HG03025 (cell line): ENCODE measurements at regions not wholly inside any gene's neighbourhood (a gene's known extent, or its start where the extent isn't known, plus 50 kb on each side); places are given as distances from the start of the nearest gene placed in this dataset.
"Not testable (repeated sequence)": the region's sequence is repeated elsewhere in the genome, so short reads cannot be mapped to it uniquely, and the experiment has no call there.

Experiments
- ATAC-seq: cut with Tn5 transposase; IDR thresholded peaks from one replicate; pipeline ENCODE4 v1.9.1; 2021; ENCODE audit warnings: mild to moderate bottlenecking, moderate library complexity; ENCODE audit not compliant: unreplicated experiment, low FRiP score

DNA sequence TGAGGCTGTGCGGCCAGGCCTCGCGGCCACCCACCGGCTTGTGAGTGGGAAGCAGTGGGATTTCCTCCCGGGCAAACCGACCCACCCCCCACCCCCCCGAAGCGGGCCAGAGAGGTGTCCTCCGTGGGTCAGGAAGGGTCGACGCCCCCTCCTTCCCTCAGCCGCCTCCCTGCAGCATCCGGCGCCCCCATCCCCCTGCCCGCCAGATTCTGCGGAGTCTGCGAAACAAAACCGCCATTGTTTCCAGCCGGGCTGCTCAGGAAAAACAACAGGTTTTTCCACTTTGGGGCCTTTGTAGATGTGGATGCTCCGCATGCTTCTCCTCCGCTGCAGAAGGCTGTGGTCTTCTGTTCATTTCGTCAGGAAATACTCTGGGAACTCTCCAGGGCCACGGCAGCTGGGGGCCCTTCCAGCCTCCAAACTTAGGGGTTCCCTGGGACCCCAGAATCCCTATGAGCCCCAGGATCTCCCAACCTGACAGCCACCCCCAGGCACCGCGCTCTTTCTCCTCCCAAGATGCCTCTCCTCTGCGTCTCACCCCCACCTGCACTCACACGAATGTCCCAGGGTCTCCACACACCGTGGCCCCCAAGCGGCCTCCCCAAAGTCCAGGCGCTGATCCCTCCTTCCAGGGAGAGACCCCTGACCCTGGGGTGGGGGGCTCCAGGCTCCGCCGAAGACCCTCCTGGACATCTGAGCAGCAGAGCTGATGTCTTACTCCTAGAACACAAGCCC, 121.2 kb downstream of the NPIPB11 start:
- not testable (repeated sequence) for ATAC-seq

DNA sequence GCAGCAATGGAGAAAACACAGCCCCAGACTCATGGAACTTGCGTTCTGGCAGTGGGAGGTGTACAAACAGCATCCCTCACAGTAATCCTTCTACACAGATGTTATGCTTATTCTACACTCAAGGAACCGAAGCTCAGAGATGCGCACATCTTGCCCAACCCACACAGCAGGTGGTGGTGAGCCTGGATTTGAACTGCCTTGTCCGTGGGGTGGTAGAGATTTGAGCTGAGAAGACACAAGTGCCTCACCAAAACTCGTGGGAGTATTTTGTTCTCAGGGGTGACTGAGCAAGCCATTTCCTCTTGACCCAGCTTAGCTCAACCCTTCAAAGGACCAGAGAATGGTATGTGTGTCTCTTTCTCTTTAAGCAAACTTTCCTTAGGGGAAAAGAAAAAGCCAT, 121.8 kb downstream of the NPIPB11 start:
- not testable (repeated sequence) for ATAC-seq

DNA sequence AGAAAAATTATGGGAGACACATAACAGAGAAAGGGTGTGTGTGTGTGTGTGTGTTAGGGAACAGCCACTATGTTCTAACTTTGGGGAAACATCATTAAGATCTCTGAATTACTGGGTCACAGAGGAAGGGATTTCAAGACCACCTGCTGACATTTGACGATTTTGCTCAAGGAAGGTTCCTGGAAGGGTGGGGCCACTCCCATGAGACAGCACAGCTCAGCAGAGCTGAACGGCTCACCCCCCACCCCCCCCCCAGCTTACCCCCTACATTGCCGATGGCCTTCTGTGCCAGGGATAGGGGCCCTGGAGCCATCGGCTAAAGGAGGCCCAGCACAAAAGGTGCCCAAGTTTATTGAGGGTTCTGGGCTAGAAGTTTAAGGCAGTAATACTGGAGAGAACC, 122.4 kb downstream of the NPIPB11 start:
- not testable (repeated sequence) for ATAC-seq

DNA sequence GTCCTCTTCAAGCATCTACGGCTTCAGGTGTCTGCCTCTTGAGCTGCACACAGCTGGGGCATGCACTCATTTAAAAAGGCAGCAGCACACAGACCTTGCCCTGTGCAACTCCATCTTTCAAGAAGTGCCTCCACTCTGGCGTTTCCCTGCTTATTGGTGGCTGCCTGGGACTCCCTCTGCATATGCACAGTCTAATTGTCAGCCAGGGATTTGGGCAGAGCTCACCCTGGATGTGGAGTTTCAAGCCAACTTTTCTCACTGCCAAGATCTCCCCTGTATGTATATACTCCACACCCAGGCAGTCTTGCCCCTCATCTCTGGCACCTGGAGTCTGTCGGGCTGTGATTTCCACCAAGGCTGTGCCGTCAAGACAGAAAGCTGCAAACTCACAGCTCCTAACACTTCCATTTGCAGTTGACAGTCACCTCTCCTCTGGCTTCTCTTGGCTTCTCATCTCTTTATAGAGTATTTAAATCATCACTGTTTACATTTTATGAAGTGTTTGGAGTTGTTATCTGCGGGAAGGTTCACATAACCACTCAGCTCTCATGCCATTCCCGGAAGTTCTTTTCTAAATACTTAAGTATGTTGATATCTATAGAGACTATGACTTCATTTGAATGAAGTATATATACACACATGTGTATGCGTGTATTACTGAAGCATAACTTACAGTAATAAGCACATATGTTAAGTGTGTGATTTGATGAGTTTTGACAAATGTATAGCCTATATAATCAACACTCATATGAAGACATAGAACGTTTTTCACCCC, 128.2 kb downstream of the NPIPB11 start:
- ATAC-seq, result not testable (repeated sequence)

DNA sequence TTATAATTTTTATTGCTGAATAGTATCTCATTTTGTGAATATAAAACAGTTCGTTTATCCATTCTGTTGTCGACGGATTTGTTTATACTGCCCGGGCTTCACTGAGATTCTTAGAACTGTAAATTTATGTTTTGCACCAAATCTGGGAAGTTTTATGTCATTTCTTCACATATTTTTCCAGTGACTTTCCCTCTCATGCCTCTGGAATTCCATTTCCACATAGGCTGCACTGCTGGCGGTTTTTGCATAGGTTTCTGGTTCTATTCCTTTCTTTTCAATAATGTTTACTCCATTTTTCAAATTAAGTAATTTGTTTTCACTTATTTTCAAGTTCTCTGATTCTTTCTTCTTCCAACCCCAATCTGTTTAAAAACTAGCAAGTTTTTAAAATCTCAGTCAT, 130.1 kb downstream of the NPIPB11 start:
- ATAC-seq, result not testable (repeated sequence)

DNA sequence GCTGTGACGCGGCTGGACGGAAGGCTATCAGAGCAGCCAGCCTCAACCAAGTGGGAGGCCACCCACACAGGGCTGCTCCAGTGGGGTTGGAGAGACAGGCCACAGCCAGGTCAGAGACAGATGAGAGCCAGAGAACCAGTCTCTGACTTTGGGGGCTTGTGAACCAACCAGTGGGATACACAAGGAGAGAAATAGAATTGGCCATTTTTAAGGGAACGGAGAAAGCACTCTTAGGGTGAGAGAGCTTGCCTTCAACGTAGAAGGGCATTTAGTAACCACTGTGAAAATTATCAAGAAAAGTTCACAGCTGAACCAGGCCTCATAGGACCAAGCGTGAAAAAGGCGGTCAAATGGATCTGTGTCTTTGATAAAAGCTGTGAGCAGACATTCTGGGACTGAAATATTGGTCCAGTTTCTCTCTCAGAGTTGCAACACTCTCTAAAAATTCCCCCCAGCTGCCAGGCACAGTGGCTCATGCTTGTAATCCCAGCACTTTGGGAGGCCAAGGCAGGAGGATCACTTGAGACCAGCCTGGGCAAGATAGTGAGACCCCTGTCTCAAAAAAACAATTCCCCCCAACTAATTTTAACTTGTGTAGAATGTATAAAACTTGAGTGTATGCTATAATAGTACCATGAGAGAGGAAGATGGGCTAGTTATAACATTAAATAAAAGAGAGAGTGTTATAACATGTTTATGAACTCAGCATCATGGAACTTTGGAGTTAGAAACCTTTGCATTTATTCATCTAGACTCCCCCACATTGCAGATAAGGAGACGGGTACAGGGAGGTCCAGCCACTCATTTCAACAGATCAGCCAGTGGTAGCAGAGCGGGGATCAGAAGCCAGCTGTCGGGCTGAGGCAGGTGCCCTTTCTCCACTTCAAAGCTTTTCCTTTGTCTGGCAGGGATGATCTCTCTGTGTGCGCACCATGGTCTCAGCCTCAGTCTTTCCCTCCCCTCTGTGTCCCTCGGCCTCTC, 132.2 kb downstream of the NPIPB11 start:
- not testable (repeated sequence) for ATAC-seq

DNA sequence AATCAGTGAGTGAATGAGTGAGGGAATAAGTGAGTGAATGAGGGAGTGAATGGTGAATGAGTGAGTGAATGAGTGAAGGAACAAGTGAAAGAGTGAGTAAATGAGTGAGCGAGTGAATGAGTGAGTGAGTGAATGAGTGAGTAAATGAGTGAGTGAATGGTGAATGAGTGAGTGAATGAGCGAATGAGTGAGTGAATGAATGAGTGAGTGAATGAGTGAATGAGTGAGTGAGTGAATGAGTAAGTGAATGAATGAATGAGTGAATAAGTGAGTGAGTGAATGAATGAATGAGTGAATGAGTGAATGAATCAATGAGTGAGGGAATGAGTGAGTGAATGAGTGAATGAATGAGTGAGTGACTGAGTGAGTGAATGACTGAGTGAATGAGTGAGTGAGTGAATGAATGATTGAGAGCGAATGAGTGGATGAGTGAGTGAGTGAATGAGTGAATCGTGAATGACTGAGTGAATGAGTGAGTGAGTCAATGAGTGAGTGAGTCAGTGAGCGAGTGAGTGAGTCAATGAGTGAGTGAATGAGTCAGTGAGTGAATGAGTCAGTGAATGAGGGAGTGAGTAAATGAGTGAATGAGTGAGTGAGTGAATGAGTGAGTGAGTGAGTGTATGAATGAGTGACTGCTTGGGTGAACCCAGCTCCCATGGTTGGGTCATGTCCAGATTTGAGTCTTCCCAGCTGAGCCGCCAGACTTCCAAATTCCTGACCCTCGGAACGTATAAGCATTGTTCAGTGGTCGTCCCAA, 133.0 kb downstream of the NPIPB11 start:
- ATAC-seq, result not testable (repeated sequence)

DNA sequence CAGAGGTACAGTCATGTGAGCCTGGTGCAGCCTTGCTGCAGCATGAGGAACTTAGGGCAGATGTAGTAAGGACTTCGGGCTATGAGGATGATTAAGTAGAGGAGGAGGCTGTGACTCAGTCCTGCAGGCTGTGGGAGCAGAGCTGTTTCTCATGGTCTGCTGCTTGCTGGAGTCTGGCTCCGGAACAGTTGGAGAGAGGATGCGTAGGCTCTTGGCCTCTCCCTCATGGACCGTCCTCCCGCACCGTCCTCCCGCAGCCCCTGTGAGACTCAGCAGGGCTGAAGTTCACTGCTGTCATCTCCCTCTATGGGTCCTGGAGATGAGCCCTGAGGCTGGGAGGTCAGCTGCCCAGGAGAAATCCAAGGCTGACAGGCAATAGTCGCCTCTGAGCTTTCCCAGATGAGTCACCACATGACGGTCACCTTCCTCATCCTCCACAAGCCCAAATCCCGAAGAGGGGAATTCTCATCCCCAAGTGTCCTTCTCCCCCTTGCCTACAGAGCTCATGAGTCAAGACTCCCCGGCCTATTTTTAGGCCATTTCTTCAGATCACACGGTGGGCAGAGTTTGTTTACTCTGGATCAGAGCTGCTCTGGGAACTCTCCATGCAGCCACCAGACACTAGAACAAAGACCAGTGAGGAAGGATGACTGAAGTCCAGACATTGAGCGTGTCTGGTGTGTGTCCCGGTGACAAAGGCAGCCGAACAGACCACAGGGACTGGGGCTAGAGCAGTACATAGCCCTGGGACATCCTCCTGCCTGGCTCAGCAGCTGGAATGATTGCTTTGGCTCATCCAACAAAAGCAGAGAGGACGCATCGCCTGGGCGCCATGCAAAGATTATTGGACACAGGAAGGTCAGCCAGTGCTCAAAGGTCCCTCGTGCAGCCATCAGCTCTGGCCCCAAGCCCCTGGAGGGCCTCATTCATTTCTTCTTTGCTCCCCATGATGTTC, 134.5 kb downstream of the NPIPB11 start:
- not testable (repeated sequence) for ATAC-seq

DNA sequence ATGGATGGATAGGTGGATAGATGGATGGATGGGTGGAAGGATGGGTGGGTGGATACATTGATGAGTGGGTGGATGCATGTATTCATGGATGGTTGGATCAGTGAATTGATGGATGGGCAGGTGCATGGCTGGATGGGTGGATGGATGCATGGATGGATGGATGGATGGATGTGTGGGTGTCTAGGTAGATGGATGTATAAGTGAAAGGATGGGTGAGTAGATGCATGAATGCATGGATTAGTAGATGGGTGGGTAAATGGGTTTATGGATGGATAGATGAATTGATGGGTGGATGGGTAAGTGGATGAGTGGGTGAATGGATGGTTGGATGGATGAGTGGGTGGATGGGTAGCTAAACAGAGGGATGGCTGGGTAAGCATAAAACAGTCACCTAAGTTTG, 135.6 kb downstream of the NPIPB11 start:
- not testable (repeated sequence) for ATAC-seq

DNA sequence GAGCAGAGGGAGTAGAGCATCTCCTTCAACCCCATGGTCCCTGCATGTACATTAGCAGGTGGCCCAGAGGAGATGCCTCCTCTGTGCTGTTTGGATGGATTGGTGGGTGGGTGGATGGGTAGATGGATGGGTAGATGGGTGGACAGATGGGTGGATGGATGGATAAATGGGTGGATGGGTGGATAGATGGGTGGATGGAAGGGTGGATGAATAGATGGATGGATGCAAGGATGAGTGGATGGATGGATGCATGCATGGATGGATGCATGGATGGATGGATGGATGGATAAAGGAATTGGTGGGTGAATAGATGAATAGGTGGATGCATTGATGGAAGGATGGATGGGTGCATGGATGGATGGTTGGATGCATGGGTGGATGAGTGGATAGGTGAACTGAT, 136.5 kb downstream of the NPIPB11 start:
- ATAC-seq, result not testable (repeated sequence)

DNA sequence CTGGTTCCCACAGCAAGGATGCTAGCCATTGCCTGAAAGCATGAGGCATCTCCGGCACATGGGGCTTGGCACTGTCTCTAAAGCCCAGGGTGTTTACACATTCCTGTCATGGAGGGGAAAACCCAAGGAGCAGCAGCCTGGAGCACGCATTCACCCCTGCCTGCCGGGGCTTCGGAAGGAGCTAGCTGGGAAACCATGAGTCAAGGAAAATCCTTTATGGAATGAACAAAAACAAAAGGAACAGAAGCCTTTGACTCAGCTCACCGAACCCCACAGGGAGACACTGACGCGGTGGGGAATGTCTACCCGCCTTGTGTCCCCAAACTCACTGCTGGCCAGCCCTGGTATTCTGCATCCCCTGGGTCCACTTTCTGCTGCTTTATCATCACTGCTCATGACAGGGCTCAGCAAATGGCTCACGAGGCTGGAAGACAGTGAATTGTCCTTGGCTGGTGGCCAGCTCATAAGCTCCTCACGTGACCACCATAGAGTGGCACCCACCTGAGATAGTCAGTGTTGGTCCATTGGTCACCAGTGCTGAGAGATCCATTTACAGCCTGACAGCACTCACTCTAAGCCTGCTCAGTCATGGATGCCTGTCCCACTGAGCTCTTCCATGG, 137.2 kb downstream of the NPIPB11 start:
- not testable (repeated sequence) for ATAC-seq

DNA sequence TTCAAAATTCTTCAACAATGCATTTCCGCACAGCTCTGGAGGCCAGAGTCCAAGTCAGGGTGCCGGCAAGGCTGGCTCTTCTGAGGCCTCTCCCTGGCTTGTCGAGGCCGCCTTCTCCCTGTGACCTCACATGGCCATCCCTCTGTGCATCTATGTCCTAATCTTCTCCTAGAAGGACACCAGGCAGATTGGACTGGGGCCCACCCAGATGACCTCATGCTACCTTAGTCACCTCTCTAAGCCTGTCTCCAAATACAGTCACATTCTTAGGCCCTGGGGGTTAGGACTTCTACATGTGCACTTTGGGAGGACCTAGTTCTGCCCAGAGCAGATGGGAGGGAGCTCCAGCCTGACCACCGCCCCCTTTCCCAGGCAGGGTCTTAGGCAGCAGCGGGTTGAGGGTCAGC, 137.7 kb downstream of the NPIPB11 start:
- ATAC-seq, result not testable (repeated sequence)

DNA sequence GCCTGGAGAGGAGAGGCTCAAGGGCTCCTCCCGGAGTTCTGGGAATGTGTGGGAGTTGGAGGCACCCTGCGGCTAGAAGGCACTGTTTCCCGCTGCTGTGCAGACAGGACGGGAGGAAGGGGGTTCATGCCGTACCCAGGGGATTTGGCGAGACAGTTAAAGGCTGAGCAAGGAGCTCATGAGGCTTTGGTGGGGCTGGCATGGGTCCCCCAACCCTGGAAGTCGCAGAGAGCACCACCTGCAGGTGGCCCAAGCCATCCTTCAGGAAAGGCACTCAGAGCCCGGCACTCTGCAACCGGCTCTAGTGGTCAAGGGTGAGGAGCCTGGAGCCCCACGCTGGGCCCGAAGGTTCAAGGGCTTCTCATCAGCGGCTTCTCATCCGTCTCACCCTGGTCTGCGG, 138.2 kb downstream of the NPIPB11 start:
- ATAC-seq, result not testable (repeated sequence)

DNA sequence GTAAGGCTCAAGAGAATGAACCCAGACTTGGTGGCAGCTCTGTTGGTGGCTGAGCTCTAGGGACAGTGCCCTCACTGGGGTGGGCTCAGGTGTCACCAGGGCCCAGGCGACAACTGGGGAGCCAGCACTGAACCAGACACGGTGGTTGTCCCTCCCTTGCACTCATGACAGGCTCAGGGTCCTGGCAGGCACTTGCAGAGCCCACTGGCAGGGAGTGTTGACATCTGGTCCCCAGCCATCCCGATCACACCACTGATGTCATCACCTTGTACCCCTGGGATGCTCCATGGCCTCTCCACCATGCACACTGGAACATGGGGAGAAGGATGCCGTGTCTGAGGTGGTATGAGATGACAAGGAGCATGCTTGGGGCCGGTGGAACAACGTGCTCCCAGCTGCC, 138.6 kb downstream of the NPIPB11 start:
- ATAC-seq, result not testable (repeated sequence)

DNA sequence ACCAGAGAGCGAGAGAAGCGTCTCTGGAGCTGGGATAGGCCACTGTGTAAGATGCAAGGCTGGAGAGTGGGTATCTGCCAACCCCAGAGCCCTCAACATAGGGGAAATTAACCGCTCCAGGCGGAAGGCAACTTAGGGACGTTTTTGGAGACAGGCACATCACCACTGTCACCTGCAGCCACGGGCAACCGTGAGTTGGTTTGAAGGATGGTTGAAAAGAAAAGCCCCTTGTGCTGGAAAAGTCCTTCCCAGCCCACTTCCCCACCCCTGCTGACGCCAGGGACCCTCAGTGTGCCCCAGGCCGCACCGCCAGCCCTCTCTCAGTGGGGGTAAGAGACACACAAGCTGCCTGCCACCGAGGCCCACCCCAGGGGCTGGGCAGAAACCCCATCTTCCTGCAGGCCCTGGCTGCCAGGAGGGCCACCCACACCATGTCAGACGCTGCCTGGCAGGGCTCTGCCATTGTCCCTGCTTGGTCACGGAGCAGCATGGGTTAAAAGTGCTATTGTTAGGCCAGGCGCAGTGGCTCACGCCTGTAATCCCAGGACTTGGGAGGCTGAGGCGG, 139.4 kb downstream of the NPIPB11 start:
- ATAC-seq, result not testable (repeated sequence)

DNA sequence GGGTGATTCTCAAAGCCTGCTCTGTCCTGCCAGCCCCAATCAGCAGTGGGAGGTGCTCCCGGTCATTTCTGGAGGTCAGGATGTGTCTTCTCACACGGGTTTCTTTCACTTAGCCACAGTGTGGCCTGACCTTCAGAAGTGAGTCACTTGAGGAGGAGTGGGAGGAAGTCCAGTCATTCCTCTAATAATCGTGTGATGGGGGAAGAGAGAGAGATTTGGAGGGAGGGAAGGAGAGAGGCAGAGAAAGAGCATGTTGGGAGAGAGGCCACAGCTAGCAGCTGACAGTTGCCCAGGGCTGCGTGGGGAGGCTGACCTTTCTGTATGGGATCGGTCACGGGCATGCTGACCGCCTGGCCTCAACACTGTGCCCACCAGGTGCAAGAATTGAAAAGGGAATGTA, 139.9 kb downstream of the NPIPB11 start:
- not testable (repeated sequence) for ATAC-seq

DNA sequence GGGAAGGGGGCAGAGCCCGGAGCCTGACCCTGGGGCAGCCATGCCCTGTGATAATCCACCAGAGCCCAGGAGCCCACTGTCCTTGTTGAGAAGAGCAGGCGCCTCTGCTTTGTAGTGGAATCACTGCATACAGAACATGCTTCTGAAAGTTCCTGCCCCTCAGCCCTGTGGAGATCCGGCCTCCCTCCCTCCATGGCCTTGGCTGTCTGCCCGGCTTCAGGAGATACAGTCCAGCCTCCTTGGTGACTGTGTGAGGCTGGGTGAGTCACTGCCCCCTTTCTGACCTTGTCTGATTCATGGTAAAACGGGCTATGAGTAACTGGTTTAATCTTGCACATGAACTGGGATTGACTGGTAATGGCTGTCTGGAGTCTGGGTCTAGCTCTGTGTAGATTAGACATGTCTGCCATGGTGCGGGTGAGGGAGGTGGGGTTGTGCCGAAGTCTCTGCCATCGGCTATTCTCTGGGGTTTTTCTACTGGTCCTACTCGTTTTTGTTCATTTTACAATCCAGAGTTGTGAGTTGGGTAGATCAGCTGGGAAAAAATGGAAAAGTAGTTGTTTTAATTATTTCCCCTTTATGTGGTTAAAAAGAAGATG, 141.2 kb downstream of the NPIPB11 start:
- ATAC-seq, result not testable (repeated sequence)
